H1 (cell line): ENCODE measurements at regions not wholly inside any gene's neighbourhood (a gene's known extent, or its start where the extent isn't known, plus 50 kb on each side); places are given as distances from the start of the nearest gene placed in this dataset.
A peak's percentile ranks its signal among the peaks of the same experiment; 100 is the strongest.

Experiments used
- CTCF ChIA-PET: fragments of 300-600 bp; sonication (Branson Sonifier 250); formaldehyde crosslinking; loops from one replicate; lab custom pipeline; 2021; ENCODE audit not compliant: partially characterized antibody; lab: Charles Lee
- POLR2A ChIA-PET: fragments of 300-600 bp; sonication (Branson Sonifier 250); formaldehyde crosslinking; loops from one replicate; lab custom pipeline; 2021; ENCODE audit warnings: inconsistent platforms; ENCODE audit not compliant: partially characterized antibody; lab: Charles Lee
- DNase-seq, 2 experiments: peaks; one replicate each; pipeline versions ENCODE4 v3.0.0 to v3.0.0-alpha.2; 2010 to 2022; ENCODE audit warnings: low spot score in 2 of 2, low read depth in 1 of 2, mixed read lengths in 1 of 2
- FAIRE-seq: peaks from 2 replicates; lab custom pipeline; 2011; peaks lifted over from hg19 to GRCh38; lab: Jason Lieb, UNC
- H2AFZ ChIP-seq: 2 replicates; pipeline ENCODE4 v1.8.1; 2012; ENCODE audit warnings: low read length, inconsistent platforms
- H2AK5ac ChIP-seq: 2 replicates; pipeline ENCODE4 v1.6.1; 2013; ENCODE audit warnings: low read depth, low read length
- H2BK120ac ChIP-seq: replicated peaks from 2 replicates; pipeline ENCODE3; 2013; ENCODE audit warnings: low read depth, low read length, inconsistent platforms
- H2BK12ac ChIP-seq: 2 replicates; pipeline ENCODE4 v1.6.1; 2013; ENCODE audit warnings: low read depth, low read length
- H2BK15ac ChIP-seq: 2 replicates; pipeline ENCODE4 v1.6.1; 2013; ENCODE audit warnings: low read length
- H2BK20ac ChIP-seq: 2 replicates; pipeline ENCODE4 v1.6.1; 2013; ENCODE audit warnings: low read length
- H2BK5ac ChIP-seq: 2 replicates; pipeline ENCODE4 v1.6.1; 2013; ENCODE audit warnings: low read depth, low read length
- H3K14ac ChIP-seq: 2 replicates; pipeline ENCODE4 v1.6.1; 2013; ENCODE audit warnings: inconsistent platforms; ENCODE audit not compliant: insufficient read length
- H3K18ac ChIP-seq: 2 replicates; pipeline ENCODE4 v1.6.1; 2013; ENCODE audit warnings: low read length; ENCODE audit errors: extremely low read depth
- H3K23ac ChIP-seq: 2 replicates; pipeline ENCODE4 v1.6.1; 2013; ENCODE audit warnings: inconsistent platforms; ENCODE audit not compliant: insufficient read length
- H3K23me2 ChIP-seq: 2 replicates; pipeline ENCODE4 v1.6.1; 2013; ENCODE audit warnings: low read depth, low read length
- H3K27ac ChIP-seq: 2 replicates; pipeline ENCODE4 v1.6.1; 2011; ENCODE audit warnings: low read depth, low read length, inconsistent platforms
- H3K27me3 ChIP-seq, 4 experiments: replicated peaks in 1 of 4; 1 replicate in 1 of 4; 2 replicates in 3 of 4; pipeline versions ENCODE4 v1.6.1 to v1.8.1; 2011 to 2013; ENCODE audit warnings: low read length in 3 of 4, mild to moderate bottlenecking in 3 of 4, inconsistent platforms in 2 of 4, mixed read lengths in 2 of 4, moderate library complexity in 1 of 4; ENCODE audit not compliant: control insufficient read depth in 3 of 4, insufficient read depth in 3 of 4; ENCODE audit errors: extremely low read depth in 1 of 4
- H3K36me3 ChIP-seq, 4 experiments: 2 replicates each; pipeline versions ENCODE4 v1.6.1 to v1.8.1; 2011 to 2013; ENCODE audit warnings: mild to moderate bottlenecking in 4 of 4, low read length in 3 of 4, moderate library complexity in 2 of 4, control low read depth in 1 of 4, inconsistent platforms in 1 of 4; ENCODE audit not compliant: insufficient read depth in 4 of 4, control insufficient read depth in 2 of 4
- H3K4ac ChIP-seq: replicated peaks from 2 replicates; pipeline ENCODE3; 2013; ENCODE audit warnings: low read length, low read depth, mixed read lengths, inconsistent platforms; ENCODE audit not compliant: insufficient read length
- H3K4me1 ChIP-seq, 4 experiments: replicated peaks in 1 of 4; 1 replicate in 1 of 4; 2 replicates in 3 of 4; pipeline versions ENCODE4 v1.6.1 to v1.8.1; 2011 to 2013; ENCODE audit warnings: low read length in 3 of 4, inconsistent platforms in 2 of 4, mixed read lengths in 1 of 4; ENCODE audit not compliant: insufficient read depth in 4 of 4, control insufficient read depth in 3 of 4
- H3K4me2 ChIP-seq, 2 experiments: 2 replicates each; pipeline versions ENCODE4 v1.6.1 to v1.8.1; 2011 to 2013; ENCODE audit warnings: low read depth in 2 of 2, low read length in 2 of 2, control low read depth in 1 of 2, inconsistent platforms in 1 of 2, mild to moderate bottlenecking in 1 of 2; ENCODE audit not compliant: insufficient read depth in 1 of 2
- H3K4me3 ChIP-seq, 4 experiments: fragments of 200-600, 300-600 bp in 1 of 4; sonication (generic), shearing (Covaris generic), sonication (Bioruptor Twin) in 1 of 4; 2 replicates each; pipeline versions ENCODE4 v1.5.1 to v1.8.1; 2011 to 2016; ENCODE audit warnings: low read length in 4 of 4, low read depth in 3 of 4, control low read depth in 2 of 4, inconsistent platforms in 2 of 4, mild to moderate bottlenecking in 2 of 4, mixed read lengths in 1 of 4, moderate library complexity in 1 of 4; ENCODE audit not compliant: insufficient read depth in 2 of 4; ENCODE audit errors: extremely low read depth in 1 of 4
- H3K56ac ChIP-seq: replicated peaks from 2 replicates; pipeline ENCODE3; 2013; ENCODE audit warnings: low read depth, mild to moderate bottlenecking, mixed read lengths, low read length, inconsistent platforms; ENCODE audit not compliant: insufficient read length
- H3K79me1 ChIP-seq: 2 replicates; pipeline ENCODE4 v1.6.1; 2013; ENCODE audit warnings: low read depth, low read length, control low read depth
- H3K79me2 ChIP-seq, 2 experiments: 2 replicates each; pipeline versions ENCODE4 v1.6.1 to v1.8.1; 2012 to 2013; ENCODE audit warnings: low read length in 2 of 2, mild to moderate bottlenecking in 2 of 2, inconsistent platforms in 1 of 2; ENCODE audit not compliant: insufficient read depth in 2 of 2, control insufficient read depth in 1 of 2
- H3K9ac ChIP-seq, 4 experiments: replicated peaks in 1 of 4; 1 replicate in 1 of 4; 2 replicates in 3 of 4; pipeline versions ENCODE4 v1.6.1 to v1.8.1; 2011 to 2013; ENCODE audit warnings: low read depth in 3 of 4, low read length in 3 of 4, control low read depth in 2 of 4, mild to moderate bottlenecking in 2 of 4, moderate library complexity in 2 of 4, inconsistent platforms in 1 of 4; ENCODE audit errors: extremely low read depth in 1 of 4
- H3K9me3 ChIP-seq, 2 experiments: 2 replicates each; pipeline versions ENCODE4 v1.6.1 to v1.8.1; 2012 to 2013; ENCODE audit warnings: mild to moderate bottlenecking in 2 of 2, moderate library complexity in 2 of 2, control low read depth in 1 of 2, inconsistent platforms in 1 of 2, low read depth in 1 of 2, low read length in 1 of 2, mixed read lengths in 1 of 2; ENCODE audit not compliant: insufficient read depth in 2 of 2
- H4K20me1 ChIP-seq, 2 experiments: replicated peaks in 1 of 2; 2 replicates each; pipeline versions ENCODE3 to v1.8.1; 2011 to 2013; ENCODE audit warnings: inconsistent platforms in 2 of 2, low read length in 2 of 2, mild to moderate bottlenecking in 1 of 2; ENCODE audit not compliant: insufficient read depth in 2 of 2, control insufficient read depth in 1 of 2
- H4K5ac ChIP-seq: 2 replicates; pipeline ENCODE4 v1.6.1; 2013; ENCODE audit warnings: low read length, low read depth, mixed read lengths, inconsistent platforms; ENCODE audit not compliant: insufficient read length
- H4K8ac ChIP-seq: 2 replicates; pipeline ENCODE4 v1.8.0; 2013; ENCODE audit warnings: mild to moderate bottlenecking, moderate library complexity, low read length, inconsistent platforms; ENCODE audit not compliant: insufficient read depth; ENCODE audit errors: extremely low read depth
- H4K91ac ChIP-seq: replicated peaks from 2 replicates; pipeline ENCODE3; 2013; ENCODE audit warnings: low read length, mixed read lengths, inconsistent platforms; ENCODE audit not compliant: insufficient read length
- ATF3 ChIP-seq: IDR thresholded peaks from 2 replicates; pipeline ENCODE4 v1.6.1; 2011; ENCODE audit warnings: low read depth, mild to moderate bottlenecking, low read length; ENCODE audit not compliant: insufficient read depth
- EP300 ChIP-seq, 2 experiments: IDR thresholded peaks; 1 replicate in 1 of 2; 2 replicates in 1 of 2; pipeline ENCODE4 v1.6.1; 2011 to 2012; ENCODE audit warnings: low read depth in 2 of 2, low read length in 2 of 2, mild to moderate bottlenecking in 2 of 2, borderline replicate concordance in 1 of 2, inconsistent platforms in 1 of 2, moderate library complexity in 1 of 2
- SIN3A ChIP-seq, 2 experiments: IDR thresholded peaks in 1 of 2; conservative IDR thresholded peaks in 1 of 2; 2 replicates each; pipeline ENCODE4 v1.6.1; 2011 to 2012; ENCODE audit warnings: low read length in 2 of 2, improper control_type of control experiment in 1 of 2, low read depth in 1 of 2, mild to moderate bottlenecking in 1 of 2
- TCF12 ChIP-seq: IDR thresholded peaks from 2 replicates; pipeline ENCODE4 v1.6.1; 2011; ENCODE audit warnings: low read depth, mild to moderate bottlenecking, low read length
- WGBS, 2 experiments: shearing (Covaris generic) in 1 of 2; methylation state at CpG; one replicate each; pipeline versions ENCODE4 v1.1.6 to v1.1.7; 2013 to 2015; ENCODE audit warnings: low lambda C conversion rate in 2 of 2, mixed read lengths in 2 of 2, inconsistent platforms in 1 of 2, low coverage in 1 of 2, missing lambda C conversion rate in 1 of 2; ENCODE audit not compliant: insufficient replicate concordance in 2 of 2, insufficient coverage in 1 of 2, insufficient read length in 1 of 2; ENCODE audit errors: extremely low coverage in 1 of 2, missing lambda C conversion rate in 1 of 2; 5-methylcytosine and 5-hydroxymethylcytosine counted together

GRCh38 chr3:86814918-86815655 is 175.9 kb downstream of the VGLL3 start:
- H3K79me2 ChIP-seq, result no peaks in the 10 kb centered on the region
- ChIA-PET POLR2A (no interaction called here), CTCF (interaction anchor here (0.8 to 1.1 kb wide), 2 partner anchors 17 to 268 kb away, joined by 3 to 4 read pairs; no protein-coding TSS in a partner anchor)
- no peak overlapping the region for H3K56ac ChIP-seq
- H4K20me1 ChIP-seq, result no peaks in the 10 kb centered on the region
- no peak overlapping the region; the same call in 1 of the 2 replicates for H2BK12ac ChIP-seq
- H3K36me3 ChIP-seq, result no peaks in the 10 kb centered on the region
- no peak overlapping the region for H2AFZ ChIP-seq
- H2BK15ac ChIP-seq, result no peak overlapping the region
- WGBS, 2 experiments, result 12% methylated on average over 4 of the region's 4 CpGs; no CpG with 5 or more reads in 1 of the 2 experiments
- H3K4me2 ChIP-seq, result peak overlapping the region; percentile 11 to 43; a peak in 2 of 4 replicates
- H3K27me3 ChIP-seq, result no peaks in the 10 kb centered on the region
- no peak overlapping the region for H3K9ac ChIP-seq
- no peak overlapping the region for H4K5ac ChIP-seq
- H3K27ac ChIP-seq, result no peak overlapping the region
- no peak overlapping the region for H4K91ac ChIP-seq
- no peak overlapping the region for H3K14ac ChIP-seq
- H4K8ac ChIP-seq, result no peak overlapping the region
- no peaks in the 10 kb centered on the region for H3K9me3 ChIP-seq
- no peaks in the 10 kb centered on the region for H3K79me1 ChIP-seq
- no peak overlapping the region for H3K4ac ChIP-seq
- peak overlapping the region in 1 of 4 experiments; percentile 4; a peak in 1 of 8 replicates for H3K4me3 ChIP-seq
- DNase-seq (peak in 1 of 2 experiments; percentile 19), FAIRE-seq (peak; percentile 90)
- no peak overlapping the region for H3K18ac ChIP-seq
- no peak overlapping the region for H2BK20ac ChIP-seq
- H2AK5ac ChIP-seq, result no peak overlapping the region
- H2BK5ac ChIP-seq, result no peak overlapping the region
- H3K23ac ChIP-seq, result no peak overlapping the region
- no peak overlapping the region for H2BK120ac ChIP-seq
- peaks cover 0 to 13% (median 8%) of the 10 kb centered on the region in 4 experiments; a peak in 4 of 7 replicates for H3K4me1 ChIP-seq
- H3K23me2 ChIP-seq, result no peaks in the 10 kb centered on the region
- TF ChIP-seq SIN3A (conservative IDR thresholded peaks at IDR 0.05 in 1 of 2, IDR thresholded peaks at IDR 0.05 in 1 of 2; ENCODE audit: low read depth in 1 of 2, low read length in 2 of 2), result peak in 1 of 2 experiments; percentile 61; a peak in 1 of 4 replicates
- no peak for TF ChIP-seq ATF3
- peak in 1 of 2 experiments; percentile 43; a peak in 1 of 3 replicates for TF ChIP-seq EP300 (IDR thresholded peaks at IDR 0.05; ENCODE audit: borderline replicate concordance in 1 of 2, low read depth in 2 of 2, low read length in 2 of 2)
- TF ChIP-seq TCF12, result no peak
